ENCODE measurements at regions not wholly inside any gene's neighbourhood (a gene's known extent, or its start where the extent isn't known, plus 50 kb on each side); places are given as distances from the start of the nearest gene placed in this dataset.

DNA sequence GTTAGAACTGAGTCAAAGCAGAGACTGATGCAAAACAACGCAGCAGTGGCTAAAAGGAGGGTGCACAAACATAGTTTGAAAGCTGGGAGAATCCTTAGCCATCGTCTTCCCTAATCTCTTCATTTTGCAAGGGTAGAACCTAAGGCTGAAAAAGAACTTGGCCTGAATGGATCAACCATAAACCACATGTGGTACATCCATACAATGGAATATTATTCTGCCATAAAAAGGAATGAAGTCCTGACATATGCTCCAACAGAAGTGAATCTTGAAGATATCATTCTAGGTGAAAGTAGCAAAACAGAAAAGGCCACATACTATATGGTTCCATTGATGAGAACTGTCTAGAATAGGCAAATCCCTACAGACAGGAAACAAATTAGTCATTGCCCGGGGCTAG is 330.3 kb upstream of the NPVF start:
- Mint-ChIP-seq H3K27ac (no peak overlapping the region), H3K4me1 (ENCODE audit: low read depth) (no peaks in the 10 kb centered on the region), H3K36me3 (ENCODE audit: low read depth) (no peaks in the 10 kb centered on the region), H3K4me3 (no peak overlapping the region), H3K27me3 (ENCODE audit: insufficient read depth) (peaks cover 6% of the 10 kb centered on the region), H3K9me3 (no peaks in the 10 kb centered on the region)
- DNase-seq = no peak
- TF ChIP-seq, protein P1, sequence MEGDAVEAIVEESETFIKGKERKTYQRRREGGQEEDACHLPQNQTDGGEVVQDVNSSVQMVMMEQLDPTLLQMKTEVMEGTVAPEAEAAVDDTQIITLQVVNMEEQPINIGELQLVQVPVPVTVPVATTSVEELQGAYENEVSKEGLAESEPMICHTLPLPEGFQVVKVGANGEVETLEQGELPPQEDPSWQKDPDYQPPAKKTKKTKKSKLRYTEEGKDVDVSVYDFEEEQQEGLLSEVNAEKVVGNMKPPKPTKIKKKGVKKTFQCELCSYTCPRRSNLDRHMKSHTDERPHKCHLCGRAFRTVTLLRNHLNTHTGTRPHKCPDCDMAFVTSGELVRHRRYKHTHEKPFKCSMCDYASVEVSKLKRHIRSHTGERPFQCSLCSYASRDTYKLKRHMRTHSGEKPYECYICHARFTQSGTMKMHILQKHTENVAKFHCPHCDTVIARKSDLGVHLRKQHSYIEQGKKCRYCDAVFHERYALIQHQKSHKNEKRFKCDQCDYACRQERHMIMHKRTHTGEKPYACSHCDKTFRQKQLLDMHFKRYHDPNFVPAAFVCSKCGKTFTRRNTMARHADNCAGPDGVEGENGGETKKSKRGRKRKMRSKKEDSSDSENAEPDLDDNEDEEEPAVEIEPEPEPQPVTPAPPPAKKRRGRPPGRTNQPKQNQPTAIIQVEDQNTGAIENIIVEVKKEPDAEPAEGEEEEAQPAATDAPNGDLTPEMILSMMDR (IDR thresholded peaks at IDR 0.05) = no peak

DNA sequence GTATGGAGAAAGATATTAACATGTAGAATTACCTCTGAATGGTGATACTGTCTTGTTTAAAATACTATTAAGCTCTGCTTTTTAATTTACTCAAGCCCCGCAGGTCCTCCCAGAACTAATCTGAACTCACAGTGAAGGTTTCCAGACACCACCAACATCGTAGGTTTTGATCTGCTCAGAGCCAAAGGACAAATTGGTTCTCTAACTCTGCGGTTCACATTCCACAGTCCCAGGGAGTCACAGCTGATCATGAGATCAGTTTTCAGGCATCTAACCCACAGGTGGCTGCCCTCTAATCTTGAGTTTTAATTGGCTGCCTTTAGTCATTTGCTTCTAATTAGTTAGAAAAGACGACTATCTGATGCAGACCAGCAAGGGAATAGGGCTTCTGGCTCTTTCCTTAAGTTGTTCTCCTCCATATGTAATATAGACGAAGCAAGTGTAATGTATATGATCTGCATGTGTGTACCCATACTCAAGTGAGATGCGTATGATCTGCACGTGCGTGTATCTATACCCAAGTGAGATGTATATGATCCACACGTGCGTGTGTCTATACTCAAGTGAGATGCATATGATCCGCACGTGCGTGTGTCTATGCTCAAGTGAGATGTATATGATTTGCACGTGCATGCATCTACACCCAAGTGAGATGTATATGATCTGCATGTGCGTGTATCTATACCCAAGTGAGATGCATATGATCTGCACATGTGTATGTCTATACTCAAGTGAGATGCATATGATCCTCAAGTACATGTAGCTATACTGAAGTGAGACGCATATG is 331.5 kb upstream of the NPVF start:
- peaks cover 7% of the 10 kb centered on the region for H3K27me3 Mint-ChIP-seq (ENCODE audit: insufficient read depth)
- no peak overlapping the region for H3K27ac Mint-ChIP-seq
- H3K4me1 Mint-ChIP-seq (ENCODE audit: low read depth) = no peaks in the 10 kb centered on the region
- no peaks in the 10 kb centered on the region for H3K36me3 Mint-ChIP-seq (ENCODE audit: low read depth)
- no peak for DNase-seq
- TF ChIP-seq, protein P1 (IDR thresholded peaks at IDR 0.05) = no peak
- no peaks in the 10 kb centered on the region for H3K9me3 Mint-ChIP-seq
- H3K4me3 Mint-ChIP-seq = no peak overlapping the region

DNA sequence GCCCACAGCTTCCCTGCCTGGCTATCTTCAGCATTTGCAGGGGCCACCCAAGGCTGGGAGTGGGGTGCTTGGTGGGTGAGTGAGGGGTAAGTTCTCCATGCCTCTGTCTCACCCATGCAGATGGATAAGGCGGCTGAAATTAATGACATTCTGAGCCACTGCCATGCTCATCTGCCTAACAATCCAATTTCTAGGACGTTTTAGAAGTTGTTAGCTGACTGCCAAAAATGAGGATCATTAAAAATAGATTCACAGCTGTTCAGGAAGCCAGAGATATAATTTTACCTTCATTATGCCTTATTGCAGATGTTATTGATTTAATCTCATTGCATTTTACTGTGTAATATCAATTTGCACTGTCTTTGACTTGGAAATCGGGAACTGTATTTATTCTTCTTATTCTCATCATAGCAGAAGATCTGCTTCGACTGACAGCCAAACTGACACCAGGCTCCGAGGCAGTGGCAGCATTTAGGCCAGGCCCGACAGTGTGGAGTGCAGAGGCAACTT is 334.4 kb upstream of the NPVF start:
- Mint-ChIP-seq H3K4me1 (ENCODE audit: low read depth) (no peaks in the 10 kb centered on the region), H3K4me3 (no peak overlapping the region), H3K36me3 (ENCODE audit: low read depth) (no peaks in the 10 kb centered on the region), H3K27ac (no peak overlapping the region), H3K27me3 (ENCODE audit: insufficient read depth) (peaks cover 7% of the 10 kb centered on the region), H3K9me3 (no peaks in the 10 kb centered on the region)
- DNase-seq = no peak
- TF ChIP-seq, protein P1 (IDR thresholded peaks at IDR 0.05) = no peak

DNA sequence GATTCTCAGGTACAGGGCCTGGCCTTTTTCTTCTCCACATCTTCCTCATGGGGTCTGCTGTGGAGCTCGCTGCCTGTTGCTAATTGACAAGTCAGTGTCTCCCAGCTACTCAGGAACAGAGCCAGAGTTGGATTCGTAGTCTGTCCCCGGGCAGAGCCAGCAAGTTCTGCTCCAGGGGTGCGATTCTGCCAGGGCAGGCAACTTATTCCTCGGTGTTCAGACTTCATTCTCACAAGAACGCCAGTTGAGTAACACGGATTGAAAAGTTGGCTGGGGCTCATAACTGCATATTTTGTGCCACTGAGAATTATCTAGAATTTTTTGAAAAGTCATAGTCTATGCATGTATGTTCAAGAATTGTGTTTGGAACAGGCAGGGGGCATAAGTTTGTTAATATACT is 336.7 kb upstream of the NPVF start:
- TF ChIP-seq, protein P1 (IDR thresholded peaks at IDR 0.05) = no peak
- Mint-ChIP-seq H3K36me3 (ENCODE audit: low read depth) (no peaks in the 10 kb centered on the region), H3K9me3 (no peaks in the 10 kb centered on the region), H3K27ac (no peak overlapping the region), H3K4me1 (ENCODE audit: low read depth) (no peaks in the 10 kb centered on the region), H3K4me3 (no peak overlapping the region), H3K27me3 (ENCODE audit: insufficient read depth) (peaks cover 7% of the 10 kb centered on the region)
- no peak for DNase-seq

DNA sequence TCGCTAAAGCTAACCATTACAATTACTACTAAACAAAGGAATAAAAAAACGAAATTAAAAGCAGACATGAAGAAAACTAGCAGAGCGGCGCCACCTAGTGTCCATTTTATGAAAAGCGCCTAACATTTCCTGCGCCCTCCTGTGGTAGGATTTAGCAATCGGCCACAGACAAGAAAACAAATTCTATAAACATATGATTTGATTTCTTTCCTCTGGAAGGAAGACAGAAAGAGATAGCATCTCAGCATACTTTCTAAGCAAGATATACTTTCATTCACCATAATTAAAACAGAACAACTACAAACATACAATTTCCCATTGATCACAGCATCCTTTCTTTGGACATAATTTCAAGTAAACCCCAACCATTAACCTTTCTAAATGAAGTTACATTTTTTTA is 337.7 kb upstream of the NPVF start:
- no peaks in the 10 kb centered on the region for H3K4me1 Mint-ChIP-seq (ENCODE audit: low read depth)
- H3K27ac Mint-ChIP-seq = no peak overlapping the region
- H3K9me3 Mint-ChIP-seq = no peaks in the 10 kb centered on the region
- DNase-seq = peak; percentile 48
- TF ChIP-seq, protein P1 (IDR thresholded peaks at IDR 0.05) = peak; percentile 100
- H3K36me3 Mint-ChIP-seq (ENCODE audit: low read depth) = no peaks in the 10 kb centered on the region
- peaks cover 2% of the 10 kb centered on the region; the same call in 1 of the 2 replicates for H3K27me3 Mint-ChIP-seq (ENCODE audit: insufficient read depth)
- no peak overlapping the region for H3K4me3 Mint-ChIP-seq

Measured in HFFc6 (cell line).